H1 (cell line): ENCODE measurements at regions not wholly inside any gene's neighbourhood (a gene's known extent, or its start where the extent isn't known, plus 50 kb on each side); places are given as distances from the start of the nearest gene placed in this dataset.

Experiments
- CTCF ChIA-PET: fragments of 300-600 bp; sonication (Branson Sonifier 250); formaldehyde crosslinking; loops from one replicate; lab custom pipeline; 2021; ENCODE audit not compliant: partially characterized antibody; lab: Charles Lee
- POLR2A ChIA-PET: fragments of 300-600 bp; sonication (Branson Sonifier 250); formaldehyde crosslinking; loops from one replicate; lab custom pipeline; 2021; ENCODE audit warnings: inconsistent platforms; ENCODE audit not compliant: partially characterized antibody; lab: Charles Lee
- DNase-seq, 2 experiments: peaks; one replicate each; pipeline versions ENCODE4 v3.0.0 to v3.0.0-alpha.2; 2010 to 2022; ENCODE audit warnings: low spot score in 2 of 2, low read depth in 1 of 2, mixed read lengths in 1 of 2
- FAIRE-seq: peaks from 2 replicates; lab custom pipeline; 2011; peaks lifted over from hg19 to GRCh38; lab: Jason Lieb, UNC
- H2AFZ ChIP-seq: 2 replicates; pipeline ENCODE4 v1.8.1; 2012; ENCODE audit warnings: low read length, inconsistent platforms
- H2AK5ac ChIP-seq: 2 replicates; pipeline ENCODE4 v1.6.1; 2013; ENCODE audit warnings: low read depth, low read length
- H2BK120ac ChIP-seq: replicated peaks from 2 replicates; pipeline ENCODE3; 2013; ENCODE audit warnings: low read depth, low read length, inconsistent platforms
- H2BK12ac ChIP-seq: 2 replicates; pipeline ENCODE4 v1.6.1; 2013; ENCODE audit warnings: low read depth, low read length
- H2BK15ac ChIP-seq: 2 replicates; pipeline ENCODE4 v1.6.1; 2013; ENCODE audit warnings: low read length
- H2BK20ac ChIP-seq: 2 replicates; pipeline ENCODE4 v1.6.1; 2013; ENCODE audit warnings: low read length
- H2BK5ac ChIP-seq: 2 replicates; pipeline ENCODE4 v1.6.1; 2013; ENCODE audit warnings: low read depth, low read length
- H3K14ac ChIP-seq: 2 replicates; pipeline ENCODE4 v1.6.1; 2013; ENCODE audit warnings: inconsistent platforms; ENCODE audit not compliant: insufficient read length
- H3K18ac ChIP-seq: 2 replicates; pipeline ENCODE4 v1.6.1; 2013; ENCODE audit warnings: low read length; ENCODE audit errors: extremely low read depth
- H3K23ac ChIP-seq: 2 replicates; pipeline ENCODE4 v1.6.1; 2013; ENCODE audit warnings: inconsistent platforms; ENCODE audit not compliant: insufficient read length
- H3K23me2 ChIP-seq: 2 replicates; pipeline ENCODE4 v1.6.1; 2013; ENCODE audit warnings: low read depth, low read length
- H3K27ac ChIP-seq: 2 replicates; pipeline ENCODE4 v1.6.1; 2011; ENCODE audit warnings: low read depth, low read length, inconsistent platforms
- H3K27me3 ChIP-seq, 4 experiments: replicated peaks in 1 of 4; 1 replicate in 1 of 4; 2 replicates in 3 of 4; pipeline versions ENCODE4 v1.6.1 to v1.8.1; 2011 to 2013; ENCODE audit warnings: low read length in 3 of 4, mild to moderate bottlenecking in 3 of 4, inconsistent platforms in 2 of 4, mixed read lengths in 2 of 4, moderate library complexity in 1 of 4; ENCODE audit not compliant: control insufficient read depth in 3 of 4, insufficient read depth in 3 of 4; ENCODE audit errors: extremely low read depth in 1 of 4
- H3K36me3 ChIP-seq, 4 experiments: 2 replicates each; pipeline versions ENCODE4 v1.6.1 to v1.8.1; 2011 to 2013; ENCODE audit warnings: mild to moderate bottlenecking in 4 of 4, low read length in 3 of 4, moderate library complexity in 2 of 4, control low read depth in 1 of 4, inconsistent platforms in 1 of 4; ENCODE audit not compliant: insufficient read depth in 4 of 4, control insufficient read depth in 2 of 4
- H3K4ac ChIP-seq: replicated peaks from 2 replicates; pipeline ENCODE3; 2013; ENCODE audit warnings: low read length, low read depth, mixed read lengths, inconsistent platforms; ENCODE audit not compliant: insufficient read length
- H3K4me1 ChIP-seq, 4 experiments: replicated peaks in 1 of 4; 1 replicate in 1 of 4; 2 replicates in 3 of 4; pipeline versions ENCODE4 v1.6.1 to v1.8.1; 2011 to 2013; ENCODE audit warnings: low read length in 3 of 4, inconsistent platforms in 2 of 4, mixed read lengths in 1 of 4; ENCODE audit not compliant: insufficient read depth in 4 of 4, control insufficient read depth in 3 of 4
- H3K4me2 ChIP-seq, 2 experiments: 2 replicates each; pipeline versions ENCODE4 v1.6.1 to v1.8.1; 2011 to 2013; ENCODE audit warnings: low read depth in 2 of 2, low read length in 2 of 2, control low read depth in 1 of 2, inconsistent platforms in 1 of 2, mild to moderate bottlenecking in 1 of 2; ENCODE audit not compliant: insufficient read depth in 1 of 2
- H3K4me3 ChIP-seq, 4 experiments: fragments of 200-600, 300-600 bp in 1 of 4; sonication (generic), shearing (Covaris generic), sonication (Bioruptor Twin) in 1 of 4; 2 replicates each; pipeline versions ENCODE4 v1.5.1 to v1.8.1; 2011 to 2016; ENCODE audit warnings: low read length in 4 of 4, low read depth in 3 of 4, control low read depth in 2 of 4, inconsistent platforms in 2 of 4, mild to moderate bottlenecking in 2 of 4, mixed read lengths in 1 of 4, moderate library complexity in 1 of 4; ENCODE audit not compliant: insufficient read depth in 2 of 4; ENCODE audit errors: extremely low read depth in 1 of 4
- H3K56ac ChIP-seq: replicated peaks from 2 replicates; pipeline ENCODE3; 2013; ENCODE audit warnings: low read depth, mild to moderate bottlenecking, mixed read lengths, low read length, inconsistent platforms; ENCODE audit not compliant: insufficient read length
- H3K79me1 ChIP-seq: 2 replicates; pipeline ENCODE4 v1.6.1; 2013; ENCODE audit warnings: low read depth, low read length, control low read depth
- H3K79me2 ChIP-seq, 2 experiments: 2 replicates each; pipeline versions ENCODE4 v1.6.1 to v1.8.1; 2012 to 2013; ENCODE audit warnings: low read length in 2 of 2, mild to moderate bottlenecking in 2 of 2, inconsistent platforms in 1 of 2; ENCODE audit not compliant: insufficient read depth in 2 of 2, control insufficient read depth in 1 of 2
- H3K9ac ChIP-seq, 4 experiments: replicated peaks in 1 of 4; 1 replicate in 1 of 4; 2 replicates in 3 of 4; pipeline versions ENCODE4 v1.6.1 to v1.8.1; 2011 to 2013; ENCODE audit warnings: low read depth in 3 of 4, low read length in 3 of 4, control low read depth in 2 of 4, mild to moderate bottlenecking in 2 of 4, moderate library complexity in 2 of 4, inconsistent platforms in 1 of 4; ENCODE audit errors: extremely low read depth in 1 of 4
- H3K9me3 ChIP-seq, 2 experiments: 2 replicates each; pipeline versions ENCODE4 v1.6.1 to v1.8.1; 2012 to 2013; ENCODE audit warnings: mild to moderate bottlenecking in 2 of 2, moderate library complexity in 2 of 2, control low read depth in 1 of 2, inconsistent platforms in 1 of 2, low read depth in 1 of 2, low read length in 1 of 2, mixed read lengths in 1 of 2; ENCODE audit not compliant: insufficient read depth in 2 of 2
- H4K20me1 ChIP-seq, 2 experiments: replicated peaks in 1 of 2; 2 replicates each; pipeline versions ENCODE3 to v1.8.1; 2011 to 2013; ENCODE audit warnings: inconsistent platforms in 2 of 2, low read length in 2 of 2, mild to moderate bottlenecking in 1 of 2; ENCODE audit not compliant: insufficient read depth in 2 of 2, control insufficient read depth in 1 of 2
- H4K5ac ChIP-seq: 2 replicates; pipeline ENCODE4 v1.6.1; 2013; ENCODE audit warnings: low read length, low read depth, mixed read lengths, inconsistent platforms; ENCODE audit not compliant: insufficient read length
- H4K8ac ChIP-seq: 2 replicates; pipeline ENCODE4 v1.8.0; 2013; ENCODE audit warnings: mild to moderate bottlenecking, moderate library complexity, low read length, inconsistent platforms; ENCODE audit not compliant: insufficient read depth; ENCODE audit errors: extremely low read depth
- H4K91ac ChIP-seq: replicated peaks from 2 replicates; pipeline ENCODE3; 2013; ENCODE audit warnings: low read length, mixed read lengths, inconsistent platforms; ENCODE audit not compliant: insufficient read length
- BCL11A ChIP-seq, 2 experiments: IDR thresholded peaks; one replicate each; pipeline ENCODE4 v1.6.1; 2011; ENCODE audit warnings: low read depth in 2 of 2, low read length in 2 of 2, mild to moderate bottlenecking in 2 of 2
- HDAC2 ChIP-seq, 2 experiments: fragments of 300-600 bp in 1 of 2; sonication (generic) in 1 of 2; IDR thresholded peaks; 2 replicates each; pipeline ENCODE4 v1.6.1; 2011 to 2012; ENCODE audit warnings: low read depth in 2 of 2, low read length in 2 of 2, mild to moderate bottlenecking in 2 of 2, moderate library complexity in 2 of 2, borderline replicate concordance in 1 of 2, inconsistent platforms in 1 of 2
- HDAC6 ChIP-seq: IDR thresholded peaks from one replicate; pipeline ENCODE4 v1.7.1; 2012; ENCODE audit warnings: low read depth, mild to moderate bottlenecking, inconsistent platforms, low read length, moderate library complexity
- MAX ChIP-seq: IDR thresholded peaks from 2 replicates; pipeline ENCODE4 v1.6.1; 2012; ENCODE audit warnings: inconsistent platforms
- SP1 ChIP-seq: IDR thresholded peaks from 2 replicates; pipeline ENCODE4 v1.6.1; 2011; ENCODE audit warnings: low read depth, low read length
- WGBS, 2 experiments: shearing (Covaris generic) in 1 of 2; methylation state at CpG; one replicate each; pipeline versions ENCODE4 v1.1.6 to v1.1.7; 2013 to 2015; ENCODE audit warnings: low lambda C conversion rate in 2 of 2, mixed read lengths in 2 of 2, inconsistent platforms in 1 of 2, low coverage in 1 of 2, missing lambda C conversion rate in 1 of 2; ENCODE audit not compliant: insufficient replicate concordance in 2 of 2, insufficient coverage in 1 of 2, insufficient read length in 1 of 2; ENCODE audit errors: extremely low coverage in 1 of 2, missing lambda C conversion rate in 1 of 2; 5-methylcytosine and 5-hydroxymethylcytosine counted together

GRCh38 chr5:111655169-111655924 is 101.6 kb downstream of the NREP start:
- H3K27ac ChIP-seq: no peak overlapping the region
- H4K20me1 ChIP-seq: no peaks in the 10 kb centered on the region
- H2BK20ac ChIP-seq: no peak overlapping the region
- no peaks in the 10 kb centered on the region; the same call in 1 of the 2 replicates for H3K23me2 ChIP-seq
- H3K23ac ChIP-seq: no peak overlapping the region
- no peak overlapping the region for H3K4me3 ChIP-seq
- no peak overlapping the region for H2BK5ac ChIP-seq
- no peaks in the 10 kb centered on the region for H3K79me2 ChIP-seq
- H3K4me1 ChIP-seq: no peaks in the 10 kb centered on the region
- no peak overlapping the region for H2BK120ac ChIP-seq
- no peak overlapping the region for H2AK5ac ChIP-seq
- no peak overlapping the region for H3K18ac ChIP-seq
- FAIRE-seq (no peak), DNase-seq (no peak)
- no peak overlapping the region for H2AFZ ChIP-seq
- H4K91ac ChIP-seq: no peak overlapping the region
- CTCF ChIA-PET: no interaction called here
- no peak overlapping the region for H4K5ac ChIP-seq
- H3K4ac ChIP-seq: no peak overlapping the region
- H3K36me3 ChIP-seq: no peaks in the 10 kb centered on the region
- no peak overlapping the region for H3K14ac ChIP-seq
- 86% methylated on average over 2 of the region's 2 CpGs; no CpG with 5 or more reads in 1 of the 2 experiments for WGBS, 2 experiments
- H3K9ac ChIP-seq: no peak overlapping the region
- peaks cover 0 to under 1% of the 10 kb centered on the region in 2 experiments; a peak in 1 of 4 replicates for H3K9me3 ChIP-seq
- no peak overlapping the region for H2BK15ac ChIP-seq
- H2BK12ac ChIP-seq: no peak overlapping the region
- H3K79me1 ChIP-seq: no peaks in the 10 kb centered on the region
- H3K4me2 ChIP-seq: no peak overlapping the region
- TF ChIP-seq MAX (no peak), BCL11A (IDR thresholded peaks at IDR 0.05; ENCODE audit: low read depth in 2 of 2, low read length in 2 of 2) (no peak), HDAC6 (no peak), SP1 (no peak), HDAC2 (IDR thresholded peaks at IDR 0.05; ENCODE audit: borderline replicate concordance in 1 of 2, low read depth in 2 of 2, low read length in 2 of 2) (no peak)
- no peaks in the 10 kb centered on the region for H3K27me3 ChIP-seq
- H4K8ac ChIP-seq: no peak overlapping the region
- POLR2A ChIA-PET: interaction anchor here (0.6 kb wide), 1 partner anchor 256 kb away, joined by 3 read pairs; no protein-coding TSS in a partner anchor
- H3K56ac ChIP-seq: no peak overlapping the region
